HG03060 (cell line): ENCODE measurements at regions not wholly inside any gene's neighbourhood (a gene's known extent, or its start where the extent isn't known, plus 50 kb on each side); places are given as distances from the start of the nearest gene placed in this dataset.

ENCODE experiments used
- ATAC-seq: cut with Tn5 transposase; IDR thresholded peaks from one replicate; pipeline ENCODE4 v1.9.1; 2021; ENCODE audit warnings: low read depth, moderate number of reproducible peaks; ENCODE audit not compliant: unreplicated experiment

- ATAC-seq, result no peak
Observed at GRCh38 chr4:24666316-24666715, 82.0 kb upstream of the DHX15 start.

- no peak for ATAC-seq
Observed at GRCh38 chr4:24666816-24667477, 82.6 kb upstream of the DHX15 start.

GRCh38 chr4:24668956-24669355 lies 84.6 kb upstream of the DHX15 start:
- ATAC-seq, result no peak

GRCh38 chr4:24669751-24670150 lies 85.4 kb upstream of the DHX15 start:
- no peak for ATAC-seq

- no peak for ATAC-seq
Observed at GRCh38 chr4:24671849-24672248, 87.5 kb upstream of the DHX15 start.

GRCh38 chr4:24672880-24673279 lies 88.5 kb upstream of the DHX15 start:
- ATAC-seq, result no peak

GRCh38 chr4:24674279-24674678 lies 89.9 kb upstream of the DHX15 start:
- ATAC-seq, result no peak

GRCh38 chr4:24675721-24676389 lies 91.5 kb upstream of the DHX15 start:
- no peak for ATAC-seq

GRCh38 chr4:24677909-24678308 lies 93.6 kb upstream of the DHX15 start:
- ATAC-seq, result no peak

- ATAC-seq, result no peak
Observed at GRCh38 chr4:24680746-24681448, 96.5 kb upstream of the DHX15 start.

- no peak for ATAC-seq
Observed at GRCh38 chr4:24683116-24683515, 98.8 kb upstream of the DHX15 start.

- no peak for ATAC-seq
Observed at GRCh38 chr4:24686866-24687692, 102.7 kb upstream of the DHX15 start.

GRCh38 chr4:24688453-24688852 lies 104.1 kb upstream of the DHX15 start:
- no peak for ATAC-seq

GRCh38 chr4:24689212-24689611 lies 104.9 kb upstream of the DHX15 start:
- ATAC-seq, result no peak

- ATAC-seq, result no peak
Observed at GRCh38 chr4:24690436-24690835, 104.9 kb upstream of the SOD3 start.

GRCh38 chr4:24693636-24694035 lies 101.7 kb upstream of the SOD3 start:
- no peak for ATAC-seq

GRCh38 chr4:24700118-24700517 lies 95.3 kb upstream of the SOD3 start:
- ATAC-seq, result no peak

- no peak for ATAC-seq
Observed at GRCh38 chr4:24701683-24702082, 93.7 kb upstream of the SOD3 start.

GRCh38 chr4:24702281-24702680 lies 93.1 kb upstream of the SOD3 start:
- ATAC-seq, result no peak

GRCh38 chr4:24703298-24703697 lies 92.1 kb upstream of the SOD3 start:
- ATAC-seq, result no peak

- ATAC-seq, result no peak
Observed at GRCh38 chr4:24704149-24704548, 91.2 kb upstream of the SOD3 start.
